ENCODE measurements at regions not wholly inside any gene's neighbourhood (a gene's known extent, or its start where the extent isn't known, plus 50 kb on each side); places are given as distances from the start of the nearest gene placed in this dataset.

GRCh38 chr6:47146431-47147174 lies 104.5 kb upstream of the ADGRF1 start:
- TF ChIP-seq CTCF (conservative IDR thresholded peaks at IDR 0.05; ENCODE audit: low read depth, low read length), result no peak
- TF ChIP-seq EZH2phosphoT487 (IDR thresholded peaks at IDR 0.05; ENCODE audit: borderline replicate concordance, low read length), result no peak
- no peak for TF ChIP-seq EZH2 (IDR thresholded peaks at IDR 0.05; ENCODE audit: low read length, unreplicated experiment)
